ENCODE measurements at regions not wholly inside any gene's neighbourhood (a gene's known extent, or its start where the extent isn't known, plus 50 kb on each side); places are given as distances from the start of the nearest gene placed in this dataset.

- TF ChIP-seq EZH2phosphoT487 (IDR thresholded peaks at IDR 0.05; ENCODE audit: insufficient read depth, low read depth) (no peak), EZH2 (IDR thresholded peaks at IDR 0.05; ENCODE audit: insufficient read depth, poor library complexity, severe bottlenecking) (no peak)
Measured at GRCh38 chr1:99098589-99098988, 93.9 kb upstream of the PLPPR5 start.

All from GM23248 (cell line).